Osteocyte (in vitro differentiated cells): ENCODE measurements at regions not wholly inside any gene's neighbourhood (a gene's known extent, or its start where the extent isn't known, plus 50 kb on each side); places are given as distances from the start of the nearest gene placed in this dataset.

Source experiments
- DNase-seq: peaks from one replicate; pipeline ENCODE4 v3.0.0; 2021; ENCODE audit warnings: mixed read lengths; ENCODE audit not compliant: unreplicated experiment; ENCODE audit errors: extremely low spot score
- H3K27ac Mint-ChIP-seq: one replicate; pipeline ENCODE4 v1.8.0; 2021; ENCODE audit warnings: mild to moderate bottlenecking, mixed read lengths; ENCODE audit not compliant: unreplicated experiment
- H3K27me3 Mint-ChIP-seq: one replicate; pipeline ENCODE4 v1.8.0; 2021; ENCODE audit warnings: mixed read lengths; ENCODE audit not compliant: unreplicated experiment
- H3K36me3 Mint-ChIP-seq: one replicate; pipeline ENCODE4 v1.8.0; 2021; ENCODE audit warnings: mixed read lengths; ENCODE audit not compliant: unreplicated experiment
- H3K4me1 Mint-ChIP-seq: one replicate; pipeline ENCODE4 v1.8.0; 2021; ENCODE audit warnings: mixed read lengths; ENCODE audit not compliant: unreplicated experiment
- H3K4me3 Mint-ChIP-seq: one replicate; pipeline ENCODE4 v1.8.0; 2021; ENCODE audit warnings: mild to moderate bottlenecking, moderate library complexity, mixed read lengths; ENCODE audit not compliant: unreplicated experiment
- H3K9me3 Mint-ChIP-seq: one replicate; pipeline ENCODE4 v1.8.0; 2021; ENCODE audit warnings: mixed read lengths; ENCODE audit not compliant: unreplicated experiment
- CTCF ChIP-seq: fragments of 200-600 bp; sonication (generic); IDR thresholded peaks from 2 replicates; pipeline ENCODE4 v1.5.0; 2021; ENCODE audit warnings: antibody characterized with exemption, mild to moderate bottlenecking, moderate library complexity

- Mint-ChIP-seq H3K27me3 (no peaks in the 10 kb centered on the region), H3K27ac (no peak overlapping the region), H3K36me3 (no peaks in the 10 kb centered on the region), H3K9me3 (no peaks in the 10 kb centered on the region), H3K4me1 (no peaks in the 10 kb centered on the region), H3K4me3 (no peak overlapping the region)
- no peak for DNase-seq
- TF ChIP-seq CTCF = no peak
These were observed 188.1 kb downstream of the SLITRK5 start for GRCh38 chr13:87859261-87859660.

GRCh38 chr13:87867426-87867825, 196.3 kb downstream of the SLITRK5 start:
- no peaks in the 10 kb centered on the region for H3K9me3 Mint-ChIP-seq
- H3K4me1 Mint-ChIP-seq = no peaks in the 10 kb centered on the region
- no peaks in the 10 kb centered on the region for H3K36me3 Mint-ChIP-seq
- no peak overlapping the region for H3K27ac Mint-ChIP-seq
- no peak overlapping the region for H3K4me3 Mint-ChIP-seq
- H3K27me3 Mint-ChIP-seq = no peaks in the 10 kb centered on the region
- no peak for TF ChIP-seq CTCF
- DNase-seq = no peak

GRCh38 chr13:87868731-87869130, 197.6 kb downstream of the SLITRK5 start:
- DNase-seq = no peak
- H3K4me1 Mint-ChIP-seq = no peaks in the 10 kb centered on the region
- H3K9me3 Mint-ChIP-seq = no peaks in the 10 kb centered on the region
- H3K4me3 Mint-ChIP-seq = no peak overlapping the region
- H3K36me3 Mint-ChIP-seq = no peaks in the 10 kb centered on the region
- H3K27me3 Mint-ChIP-seq = no peaks in the 10 kb centered on the region
- no peak overlapping the region for H3K27ac Mint-ChIP-seq
- TF ChIP-seq CTCF = no peak

- DNase-seq = no peak
- Mint-ChIP-seq H3K4me1 (no peaks in the 10 kb centered on the region), H3K9me3 (no peaks in the 10 kb centered on the region), H3K27ac (no peak overlapping the region), H3K36me3 (no peaks in the 10 kb centered on the region), H3K27me3 (no peaks in the 10 kb centered on the region), H3K4me3 (no peak overlapping the region)
- no peak for TF ChIP-seq CTCF
These were observed 201.6 kb downstream of the SLITRK5 start for GRCh38 chr13:87872813-87873212.

- H3K9me3 Mint-ChIP-seq = no peaks in the 10 kb centered on the region
- no peak for DNase-seq
- no peak for TF ChIP-seq CTCF
- H3K4me3 Mint-ChIP-seq = no peak overlapping the region
- H3K27ac Mint-ChIP-seq = no peak overlapping the region
- no peaks in the 10 kb centered on the region for H3K27me3 Mint-ChIP-seq
- no peaks in the 10 kb centered on the region for H3K4me1 Mint-ChIP-seq
- no peaks in the 10 kb centered on the region for H3K36me3 Mint-ChIP-seq
These were observed 206.3 kb downstream of the SLITRK5 start for GRCh38 chr13:87877477-87877876.
